Ovary (tissue), 3 donors: ENCODE measurements at regions not wholly inside any gene's neighbourhood (a gene's known extent, or its start where the extent isn't known, plus 50 kb on each side); places are given as distances from the start of the nearest gene placed in this dataset.

ENCODE experiments used
- EP300 ChIP-seq: sonication (generic); formaldehyde crosslinking; IDR thresholded peaks from one replicate; pipeline ENCODE4 v1.6.1; 2017; ENCODE audit warnings: antibody characterized with exemption
- POLR2A ChIP-seq: fragments of 450-650 bp; IDR thresholded peaks from one replicate; pipeline ENCODE4 v1.6.1; 2017; ENCODE audit warnings: antibody characterized with exemption, mild to moderate bottlenecking, moderate library complexity
- TF ChIP-seq, protein P1 (sequence below), 3 donors: fragments of 450-650 bp in 2 of 3; fragments of 200-600 bp in 1 of 3; IDR thresholded peaks; one replicate each; pipeline versions ENCODE4 v1.5.1 to v1.8.0; 2016 to 2022; ENCODE audit warnings: antibody characterized with exemption in 3 of 3, mild to moderate bottlenecking in 1 of 3
- donor health status: DM: no; HTN: no; CAD: no.

DNA sequence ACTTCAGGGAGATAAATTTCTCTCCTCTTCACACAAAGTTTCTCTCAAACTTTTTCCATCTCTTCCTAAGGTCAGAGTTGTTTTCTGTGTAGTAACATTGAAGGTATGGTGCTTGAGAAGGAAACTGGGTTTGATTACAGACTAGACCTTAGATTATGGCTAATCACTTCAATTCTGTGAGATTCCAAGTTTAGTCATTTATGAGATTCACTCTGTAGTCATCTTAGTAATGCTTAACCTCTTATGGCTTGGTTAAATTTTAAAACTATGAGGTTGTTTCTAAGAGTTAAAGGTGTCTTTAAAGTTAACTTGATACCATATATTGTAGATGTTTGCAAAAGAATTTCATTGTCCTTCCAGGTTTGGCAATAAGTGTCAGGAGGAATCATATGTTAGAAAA is 1092.2 kb downstream of the KCNT2 start:
- TF ChIP-seq POLR2A (no peak), EP300 (no peak)
- TF ChIP-seq, protein P1, sequence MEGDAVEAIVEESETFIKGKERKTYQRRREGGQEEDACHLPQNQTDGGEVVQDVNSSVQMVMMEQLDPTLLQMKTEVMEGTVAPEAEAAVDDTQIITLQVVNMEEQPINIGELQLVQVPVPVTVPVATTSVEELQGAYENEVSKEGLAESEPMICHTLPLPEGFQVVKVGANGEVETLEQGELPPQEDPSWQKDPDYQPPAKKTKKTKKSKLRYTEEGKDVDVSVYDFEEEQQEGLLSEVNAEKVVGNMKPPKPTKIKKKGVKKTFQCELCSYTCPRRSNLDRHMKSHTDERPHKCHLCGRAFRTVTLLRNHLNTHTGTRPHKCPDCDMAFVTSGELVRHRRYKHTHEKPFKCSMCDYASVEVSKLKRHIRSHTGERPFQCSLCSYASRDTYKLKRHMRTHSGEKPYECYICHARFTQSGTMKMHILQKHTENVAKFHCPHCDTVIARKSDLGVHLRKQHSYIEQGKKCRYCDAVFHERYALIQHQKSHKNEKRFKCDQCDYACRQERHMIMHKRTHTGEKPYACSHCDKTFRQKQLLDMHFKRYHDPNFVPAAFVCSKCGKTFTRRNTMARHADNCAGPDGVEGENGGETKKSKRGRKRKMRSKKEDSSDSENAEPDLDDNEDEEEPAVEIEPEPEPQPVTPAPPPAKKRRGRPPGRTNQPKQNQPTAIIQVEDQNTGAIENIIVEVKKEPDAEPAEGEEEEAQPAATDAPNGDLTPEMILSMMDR (IDR thresholded peaks at IDR 0.05): no peak
